HG03097 (cell line): ENCODE measurements at regions not wholly inside any gene's neighbourhood (a gene's known extent, or its start where the extent isn't known, plus 50 kb on each side); places are given as distances from the start of the nearest gene placed in this dataset.
A peak's percentile ranks its signal among the peaks of the same experiment; 100 is the strongest.
"Not testable (repeated sequence)": the region's sequence is repeated elsewhere in the genome, so short reads cannot be mapped to it uniquely, and the experiment has no call there.

Experiments
- ATAC-seq: cut with Tn5 transposase; IDR thresholded peaks from one replicate; pipeline ENCODE4 v1.9.1; 2021; ENCODE audit not compliant: unreplicated experiment, low FRiP score

GRCh38 chr1:31485166-31485565 lies 72.2 kb downstream of the SERINC2 start:
- ATAC-seq, result no peak

GRCh38 chr1:31487143-31487542 lies 74.1 kb downstream of the SERINC2 start:
- no peak for ATAC-seq

- ATAC-seq, result no peak
These were observed 74.8 kb downstream of the SERINC2 start for GRCh38 chr1:31487721-31488293.

- no peak for ATAC-seq
These were observed 75.5 kb downstream of the SERINC2 start for GRCh38 chr1:31488528-31488927.

- ATAC-seq, result not testable (repeated sequence)
These were observed 76.6 kb downstream of the SERINC2 start for GRCh38 chr1:31489575-31489974.

- ATAC-seq, result not testable (repeated sequence)
These were observed 77.6 kb downstream of the SERINC2 start for GRCh38 chr1:31490596-31490995.

GRCh38 chr1:31495351-31495750 lies 81.0 kb upstream of the TINAGL1 start:
- ATAC-seq, result not testable (repeated sequence)

GRCh38 chr1:31495770-31496169 lies 80.5 kb upstream of the TINAGL1 start:
- not testable (repeated sequence) for ATAC-seq

GRCh38 chr1:31497601-31498000 lies 78.7 kb upstream of the TINAGL1 start:
- ATAC-seq, result no peak

GRCh38 chr1:31498376-31499040 lies 77.8 kb upstream of the TINAGL1 start:
- ATAC-seq, result no peak

GRCh38 chr1:31501505-31501904 lies 74.8 kb upstream of the TINAGL1 start:
- ATAC-seq, result no peak

- ATAC-seq, result no peak
These were observed 74.1 kb upstream of the TINAGL1 start for GRCh38 chr1:31502253-31502652.

GRCh38 chr1:31502926-31503511 lies 73.3 kb upstream of the TINAGL1 start:
- no peak for ATAC-seq

- no peak for ATAC-seq
These were observed 72.7 kb upstream of the TINAGL1 start for GRCh38 chr1:31503570-31503969.

- no peak for ATAC-seq
These were observed 72.3 kb upstream of the TINAGL1 start for GRCh38 chr1:31504001-31504400.

- ATAC-seq, result peak; percentile 54
These were observed 70.3 kb upstream of the TINAGL1 start for GRCh38 chr1:31505911-31506497.

GRCh38 chr1:31507221-31507620 lies 69.1 kb upstream of the TINAGL1 start:
- no peak for ATAC-seq

GRCh38 chr1:31507676-31508530 lies 68.4 kb upstream of the TINAGL1 start:
- ATAC-seq, result no peak

- ATAC-seq, result no peak
These were observed 66.9 kb upstream of the TINAGL1 start for GRCh38 chr1:31509124-31510072.

- ATAC-seq, result no peak
These were observed 66.0 kb upstream of the TINAGL1 start for GRCh38 chr1:31510304-31510703.
